Esophagus squamous epithelium (tissue), 5 donors: ENCODE measurements at regions not wholly inside any gene's neighbourhood (a gene's known extent, or its start where the extent isn't known, plus 50 kb on each side); places are given as distances from the start of the nearest gene placed in this dataset.

Experiments used
- DNase-seq: peaks from one replicate; lab custom pipeline; 2025; lab: John Stamatoyannopoulos, UW
- H3K27ac ChIP-seq, 4 donors: fragments of 200-600 bp; sonication (generic); one replicate each; pipeline ENCODE4 v1.5.1; 2016 to 2019; ENCODE audit warnings: mild to moderate bottlenecking in 1 of 4
- H3K27me3 ChIP-seq, 4 donors: fragments of 200-600 bp; sonication (generic); 1 replicate in 3 of 4; 2 replicates in 1 of 4; pipeline versions ENCODE4 v1.5.1 to v1.6.0; 2017 to 2021; ENCODE audit warnings: antibody characterized with exemption in 1 of 4
- H3K36me3 ChIP-seq, 3 donors: fragments of 200-600 bp; sonication (generic); one replicate each; pipeline ENCODE4 v1.5.1; 2016 to 2019
- H3K4me1 ChIP-seq, 3 donors: fragments of 200-600 bp; sonication (generic); one replicate each; pipeline ENCODE4 v1.5.1; 2017 to 2019
- H3K4me3 ChIP-seq, 4 donors: fragments of 200-600 bp; sonication (generic); 1 replicate in 3 of 4; 2 replicates in 1 of 4; pipeline ENCODE4 v1.5.1; 2016 to 2019; ENCODE audit warnings: mild to moderate bottlenecking in 2 of 4, moderate library complexity in 1 of 4
- H3K9me3 ChIP-seq, 3 donors: fragments of 200-600 bp; sonication (generic); one replicate each; pipeline ENCODE4 v1.5.1; 2016 to 2019
- CTCF ChIP-seq, 6 experiments: fragments of 450-650 bp in 4 of 6; fragments of 200-600 bp in 2 of 6; sonication (generic) in 2 of 6; IDR thresholded peaks; one replicate each; pipeline ENCODE4 v1.5.1; 2016 to 2019; ENCODE audit warnings: antibody characterized with exemption in 6 of 6, mild to moderate bottlenecking in 4 of 6, moderate library complexity in 4 of 6
- POLR2A ChIP-seq, 4 donors: fragments of 450-650 bp; IDR thresholded peaks; one replicate each; pipeline ENCODE4 v1.6.1; 2017; ENCODE audit warnings: antibody characterized with exemption in 4 of 4, mild to moderate bottlenecking in 4 of 4, moderate library complexity in 3 of 4
- WGBS, 2 donors: methylation state at CpG; one replicate each; pipeline ENCODE4 v1.1.5; 2018; 5-methylcytosine and 5-hydroxymethylcytosine counted together
- intact Hi-C: fragments of 100-400 bp; cut with DNase I; formaldehyde crosslinking; loops from one replicate; pipeline ENCODE4 v1.15.0; 2022
- donor health status: DM: yes; HTN: yes; CAD: no.

- Histone ChIP-seq H3K27ac (no peak overlapping the region), H3K9me3 (no peaks in the 10 kb centered on the region), H3K4me3 (no peak overlapping the region), H3K36me3 (no peaks in the 10 kb centered on the region), H3K4me1 (no peaks in the 10 kb centered on the region), H3K27me3 (peaks cover 0 to 4% (median 0%) of the 10 kb centered on the region in 4 donors)
- TF ChIP-seq CTCF (IDR thresholded peaks at IDR 0.05) (no peak), POLR2A (IDR thresholded peaks at IDR 0.05) (no peak)
- 37 to 46% methylated on average over 2 of the region's 2 CpGs for WGBS, 2 donors
- intact Hi-C loops: no loop called here
- DNase-seq: no peak
Observed at GRCh38 chr15:87589134-87589533, 667.4 kb downstream of the NTRK3 start.

- no peak overlapping the region for H3K4me3 ChIP-seq
- 35 to 46% methylated on average over 3 of the region's 3 CpGs for WGBS, 2 donors
- H3K4me1 ChIP-seq: no peaks in the 10 kb centered on the region
- no peaks in the 10 kb centered on the region for H3K27me3 ChIP-seq
- intact Hi-C loops: no loop called here
- DNase-seq: no peak
- no peaks in the 10 kb centered on the region for H3K36me3 ChIP-seq
- H3K9me3 ChIP-seq: no peaks in the 10 kb centered on the region
- TF ChIP-seq POLR2A (IDR thresholded peaks at IDR 0.05): no peak
- TF ChIP-seq CTCF (IDR thresholded peaks at IDR 0.05): no peak
- no peak overlapping the region for H3K27ac ChIP-seq
Observed at GRCh38 chr15:87582169-87582568, 674.4 kb downstream of the NTRK3 start.

- WGBS, 2 donors: 40 to 43% methylated on average over 9 of the region's 9 CpGs
- H3K9me3 ChIP-seq: no peaks in the 10 kb centered on the region
- no peak for DNase-seq
- H3K36me3 ChIP-seq: no peaks in the 10 kb centered on the region
- TF ChIP-seq POLR2A (IDR thresholded peaks at IDR 0.05) (no peak), CTCF (IDR thresholded peaks at IDR 0.05) (no peak)
- no peaks in the 10 kb centered on the region for H3K27me3 ChIP-seq
- no peaks in the 10 kb centered on the region for H3K4me1 ChIP-seq
- H3K27ac ChIP-seq: no peak overlapping the region
- H3K4me3 ChIP-seq: no peak overlapping the region
- intact Hi-C loops: no loop called here
Observed at GRCh38 chr15:87579537-87579936, 677.0 kb downstream of the NTRK3 start.

GRCh38 chr15:87578776-87579175, 677.8 kb downstream of the NTRK3 start:
- Histone ChIP-seq H3K4me1 (no peaks in the 10 kb centered on the region), H3K9me3 (no peaks in the 10 kb centered on the region), H3K27ac (no peak overlapping the region), H3K4me3 (no peak overlapping the region), H3K27me3 (no peaks in the 10 kb centered on the region), H3K36me3 (no peaks in the 10 kb centered on the region)
- no peak for TF ChIP-seq CTCF (IDR thresholded peaks at IDR 0.05)
- no peak for DNase-seq
- WGBS, 2 donors: 52 to 57% methylated on average over 4 of the region's 4 CpGs
- intact Hi-C loops: no loop called here

- no peak overlapping the region for H3K27ac ChIP-seq
Observed at GRCh38 chr15:87577336-87577735, 679.2 kb downstream of the NTRK3 start.

More at GRCh38 chr15:87577336-87577735, 679.2 kb downstream of the NTRK3 start:
- Histone ChIP-seq H3K9me3 (no peaks in the 10 kb centered on the region), H3K36me3 (no peaks in the 10 kb centered on the region), H3K27me3 (no peaks in the 10 kb centered on the region), H3K4me1 (no peaks in the 10 kb centered on the region), H3K4me3 (no peak overlapping the region)
- intact Hi-C loops: no loop called here
- 66 to 69% methylated on average over 3 of the region's 3 CpGs for WGBS, 2 donors
- no peak for DNase-seq
- TF ChIP-seq POLR2A (IDR thresholded peaks at IDR 0.05) (no peak), CTCF (IDR thresholded peaks at IDR 0.05) (no peak)
